H1 (cell line): ENCODE measurements at regions not wholly inside any gene's neighbourhood (a gene's known extent, or its start where the extent isn't known, plus 50 kb on each side); places are given as distances from the start of the nearest gene placed in this dataset.

Experiments used
- CTCF ChIA-PET: fragments of 300-600 bp; sonication (Branson Sonifier 250); formaldehyde crosslinking; loops from one replicate; lab custom pipeline; 2021; ENCODE audit not compliant: partially characterized antibody; lab: Charles Lee
- POLR2A ChIA-PET: fragments of 300-600 bp; sonication (Branson Sonifier 250); formaldehyde crosslinking; loops from one replicate; lab custom pipeline; 2021; ENCODE audit warnings: inconsistent platforms; ENCODE audit not compliant: partially characterized antibody; lab: Charles Lee
- DNase-seq, 2 experiments: peaks; one replicate each; pipeline versions ENCODE4 v3.0.0 to v3.0.0-alpha.2; 2010 to 2022; ENCODE audit warnings: low spot score in 2 of 2, low read depth in 1 of 2, mixed read lengths in 1 of 2
- FAIRE-seq: peaks from 2 replicates; lab custom pipeline; 2011; peaks lifted over from hg19 to GRCh38; lab: Jason Lieb, UNC
- H2AFZ ChIP-seq: 2 replicates; pipeline ENCODE4 v1.8.1; 2012; ENCODE audit warnings: low read length, inconsistent platforms
- H2AK5ac ChIP-seq: 2 replicates; pipeline ENCODE4 v1.6.1; 2013; ENCODE audit warnings: low read depth, low read length
- H2BK120ac ChIP-seq: replicated peaks from 2 replicates; pipeline ENCODE3; 2013; ENCODE audit warnings: low read depth, low read length, inconsistent platforms
- H2BK12ac ChIP-seq: 2 replicates; pipeline ENCODE4 v1.6.1; 2013; ENCODE audit warnings: low read depth, low read length
- H2BK15ac ChIP-seq: 2 replicates; pipeline ENCODE4 v1.6.1; 2013; ENCODE audit warnings: low read length
- H2BK20ac ChIP-seq: 2 replicates; pipeline ENCODE4 v1.6.1; 2013; ENCODE audit warnings: low read length
- H2BK5ac ChIP-seq: 2 replicates; pipeline ENCODE4 v1.6.1; 2013; ENCODE audit warnings: low read depth, low read length
- H3K14ac ChIP-seq: 2 replicates; pipeline ENCODE4 v1.6.1; 2013; ENCODE audit warnings: inconsistent platforms; ENCODE audit not compliant: insufficient read length
- H3K18ac ChIP-seq: 2 replicates; pipeline ENCODE4 v1.6.1; 2013; ENCODE audit warnings: low read length; ENCODE audit errors: extremely low read depth
- H3K23ac ChIP-seq: 2 replicates; pipeline ENCODE4 v1.6.1; 2013; ENCODE audit warnings: inconsistent platforms; ENCODE audit not compliant: insufficient read length
- H3K23me2 ChIP-seq: 2 replicates; pipeline ENCODE4 v1.6.1; 2013; ENCODE audit warnings: low read depth, low read length
- H3K27ac ChIP-seq: 2 replicates; pipeline ENCODE4 v1.6.1; 2011; ENCODE audit warnings: low read depth, low read length, inconsistent platforms
- H3K27me3 ChIP-seq, 4 experiments: replicated peaks in 1 of 4; 1 replicate in 1 of 4; 2 replicates in 3 of 4; pipeline versions ENCODE4 v1.6.1 to v1.8.1; 2011 to 2013; ENCODE audit warnings: low read length in 3 of 4, mild to moderate bottlenecking in 3 of 4, inconsistent platforms in 2 of 4, mixed read lengths in 2 of 4, moderate library complexity in 1 of 4; ENCODE audit not compliant: control insufficient read depth in 3 of 4, insufficient read depth in 3 of 4; ENCODE audit errors: extremely low read depth in 1 of 4
- H3K36me3 ChIP-seq, 4 experiments: 2 replicates each; pipeline versions ENCODE4 v1.6.1 to v1.8.1; 2011 to 2013; ENCODE audit warnings: mild to moderate bottlenecking in 4 of 4, low read length in 3 of 4, moderate library complexity in 2 of 4, control low read depth in 1 of 4, inconsistent platforms in 1 of 4; ENCODE audit not compliant: insufficient read depth in 4 of 4, control insufficient read depth in 2 of 4
- H3K4ac ChIP-seq: replicated peaks from 2 replicates; pipeline ENCODE3; 2013; ENCODE audit warnings: low read length, low read depth, mixed read lengths, inconsistent platforms; ENCODE audit not compliant: insufficient read length
- H3K4me1 ChIP-seq, 4 experiments: replicated peaks in 1 of 4; 1 replicate in 1 of 4; 2 replicates in 3 of 4; pipeline versions ENCODE4 v1.6.1 to v1.8.1; 2011 to 2013; ENCODE audit warnings: low read length in 3 of 4, inconsistent platforms in 2 of 4, mixed read lengths in 1 of 4; ENCODE audit not compliant: insufficient read depth in 4 of 4, control insufficient read depth in 3 of 4
- H3K4me2 ChIP-seq, 2 experiments: 2 replicates each; pipeline versions ENCODE4 v1.6.1 to v1.8.1; 2011 to 2013; ENCODE audit warnings: low read depth in 2 of 2, low read length in 2 of 2, control low read depth in 1 of 2, inconsistent platforms in 1 of 2, mild to moderate bottlenecking in 1 of 2; ENCODE audit not compliant: insufficient read depth in 1 of 2
- H3K4me3 ChIP-seq, 4 experiments: fragments of 200-600, 300-600 bp in 1 of 4; sonication (generic), shearing (Covaris generic), sonication (Bioruptor Twin) in 1 of 4; 2 replicates each; pipeline versions ENCODE4 v1.5.1 to v1.8.1; 2011 to 2016; ENCODE audit warnings: low read length in 4 of 4, low read depth in 3 of 4, control low read depth in 2 of 4, inconsistent platforms in 2 of 4, mild to moderate bottlenecking in 2 of 4, mixed read lengths in 1 of 4, moderate library complexity in 1 of 4; ENCODE audit not compliant: insufficient read depth in 2 of 4; ENCODE audit errors: extremely low read depth in 1 of 4
- H3K56ac ChIP-seq: replicated peaks from 2 replicates; pipeline ENCODE3; 2013; ENCODE audit warnings: low read depth, mild to moderate bottlenecking, mixed read lengths, low read length, inconsistent platforms; ENCODE audit not compliant: insufficient read length
- H3K79me1 ChIP-seq: 2 replicates; pipeline ENCODE4 v1.6.1; 2013; ENCODE audit warnings: low read depth, low read length, control low read depth
- H3K79me2 ChIP-seq, 2 experiments: 2 replicates each; pipeline versions ENCODE4 v1.6.1 to v1.8.1; 2012 to 2013; ENCODE audit warnings: low read length in 2 of 2, mild to moderate bottlenecking in 2 of 2, inconsistent platforms in 1 of 2; ENCODE audit not compliant: insufficient read depth in 2 of 2, control insufficient read depth in 1 of 2
- H3K9ac ChIP-seq, 4 experiments: replicated peaks in 1 of 4; 1 replicate in 1 of 4; 2 replicates in 3 of 4; pipeline versions ENCODE4 v1.6.1 to v1.8.1; 2011 to 2013; ENCODE audit warnings: low read depth in 3 of 4, low read length in 3 of 4, control low read depth in 2 of 4, mild to moderate bottlenecking in 2 of 4, moderate library complexity in 2 of 4, inconsistent platforms in 1 of 4; ENCODE audit errors: extremely low read depth in 1 of 4
- H3K9me3 ChIP-seq, 2 experiments: 2 replicates each; pipeline versions ENCODE4 v1.6.1 to v1.8.1; 2012 to 2013; ENCODE audit warnings: mild to moderate bottlenecking in 2 of 2, moderate library complexity in 2 of 2, control low read depth in 1 of 2, inconsistent platforms in 1 of 2, low read depth in 1 of 2, low read length in 1 of 2, mixed read lengths in 1 of 2; ENCODE audit not compliant: insufficient read depth in 2 of 2
- H4K20me1 ChIP-seq, 2 experiments: replicated peaks in 1 of 2; 2 replicates each; pipeline versions ENCODE3 to v1.8.1; 2011 to 2013; ENCODE audit warnings: inconsistent platforms in 2 of 2, low read length in 2 of 2, mild to moderate bottlenecking in 1 of 2; ENCODE audit not compliant: insufficient read depth in 2 of 2, control insufficient read depth in 1 of 2
- H4K5ac ChIP-seq: 2 replicates; pipeline ENCODE4 v1.6.1; 2013; ENCODE audit warnings: low read length, low read depth, mixed read lengths, inconsistent platforms; ENCODE audit not compliant: insufficient read length
- H4K8ac ChIP-seq: 2 replicates; pipeline ENCODE4 v1.8.0; 2013; ENCODE audit warnings: mild to moderate bottlenecking, moderate library complexity, low read length, inconsistent platforms; ENCODE audit not compliant: insufficient read depth; ENCODE audit errors: extremely low read depth
- H4K91ac ChIP-seq: replicated peaks from 2 replicates; pipeline ENCODE3; 2013; ENCODE audit warnings: low read length, mixed read lengths, inconsistent platforms; ENCODE audit not compliant: insufficient read length
- ASH2L ChIP-seq: fragments of 200-600, 300-600 bp; sonication (generic); IDR thresholded peaks from one replicate; pipeline ENCODE4 v1.7.1; 2017; ENCODE audit warnings: low read length
- CHD2 ChIP-seq: IDR thresholded peaks from 2 replicates; pipeline ENCODE4 v1.6.1; 2012; ENCODE audit warnings: low read length, improper control_type of control experiment
- CTBP2 ChIP-seq: IDR thresholded peaks from 2 replicates; pipeline ENCODE4 v1.7.0; 2011; ENCODE audit warnings: borderline replicate concordance, mild to moderate bottlenecking, moderate library complexity, mixed read lengths, low read length; ENCODE audit not compliant: insufficient read depth, insufficient read length
- FOSL1 ChIP-seq: IDR thresholded peaks from 2 replicates; pipeline ENCODE4 v1.6.1; 2011; ENCODE audit warnings: mild to moderate bottlenecking, low read depth, low read length, moderate library complexity; ENCODE audit not compliant: insufficient read depth
- GABPA ChIP-seq: IDR thresholded peaks from 2 replicates; pipeline ENCODE4 v1.6.1; 2011; ENCODE audit warnings: mild to moderate bottlenecking, low read length, moderate library complexity, borderline replicate concordance; ENCODE audit not compliant: insufficient read depth
- JUN ChIP-seq: IDR thresholded peaks from 2 replicates; pipeline ENCODE4 v1.6.1; 2011; ENCODE audit warnings: low read depth, mild to moderate bottlenecking, improper control_type of control experiment, low read length
- RNF2 ChIP-seq: fragments of 200-900, 300-1000 bp; sonication (generic); IDR thresholded peaks from 2 replicates; pipeline ENCODE4 v1.7.1; 2016; ENCODE audit warnings: borderline replicate concordance, low read depth, mild to moderate bottlenecking, antibody characterized with exemption, low read length; ENCODE audit not compliant: poor library complexity, severe bottlenecking; ENCODE audit errors: missing control alignments
- SIRT6 ChIP-seq: IDR thresholded peaks from one replicate; pipeline ENCODE4 v1.7.1; 2012; ENCODE audit warnings: low read length, inconsistent platforms
- SIX5 ChIP-seq: IDR thresholded peaks from 2 replicates; pipeline ENCODE4 v1.6.1; 2011; ENCODE audit warnings: mild to moderate bottlenecking, low read depth, low read length
- SP1 ChIP-seq: IDR thresholded peaks from 2 replicates; pipeline ENCODE4 v1.6.1; 2011; ENCODE audit warnings: low read depth, low read length
- SP2 ChIP-seq: IDR thresholded peaks from 2 replicates; pipeline ENCODE4 v1.6.1; 2012; ENCODE audit warnings: mild to moderate bottlenecking, low read length, inconsistent platforms
- WGBS, 2 experiments: shearing (Covaris generic) in 1 of 2; methylation state at CpG; one replicate each; pipeline versions ENCODE4 v1.1.6 to v1.1.7; 2013 to 2015; ENCODE audit warnings: low lambda C conversion rate in 2 of 2, mixed read lengths in 2 of 2, inconsistent platforms in 1 of 2, low coverage in 1 of 2, missing lambda C conversion rate in 1 of 2; ENCODE audit not compliant: insufficient replicate concordance in 2 of 2, insufficient coverage in 1 of 2, insufficient read length in 1 of 2; ENCODE audit errors: extremely low coverage in 1 of 2, missing lambda C conversion rate in 1 of 2; 5-methylcytosine and 5-hydroxymethylcytosine counted together
- TF ChIP-seq, protein P1 (sequence below): IDR thresholded peaks from 2 replicates; pipeline ENCODE4 v1.6.1; 2012; ENCODE audit warnings: inconsistent platforms
- TF ChIP-seq, protein P2 (sequence below): IDR thresholded peaks from 2 replicates; pipeline ENCODE4 v1.6.1; 2011; ENCODE audit warnings: low read length, improper control_type of control experiment

- H4K8ac ChIP-seq: no peak overlapping the region
- no peaks in the 10 kb centered on the region for H3K23me2 ChIP-seq
- no peaks in the 10 kb centered on the region; a peak in 1 of 4 replicates for H3K9me3 ChIP-seq
- 82% methylated on average over 3 of the region's 3 CpGs; no CpG with 5 or more reads in 1 of the 2 experiments for WGBS, 2 experiments
- no peak overlapping the region for H3K56ac ChIP-seq
- no peak overlapping the region for H3K14ac ChIP-seq
- no peaks in the 10 kb centered on the region for H3K4me1 ChIP-seq
- ChIA-PET POLR2A (no interaction called here), CTCF (interaction anchor here (0.7 kb wide), 1 partner anchor 1464 kb away, joined by 3 read pairs; no protein-coding TSS in a partner anchor)
- H4K91ac ChIP-seq: no peak overlapping the region
- H2AK5ac ChIP-seq: no peak overlapping the region
- H3K23ac ChIP-seq: no peak overlapping the region
- H4K20me1 ChIP-seq: no peaks in the 10 kb centered on the region
- H3K4ac ChIP-seq: no peak overlapping the region
- H3K4me3 ChIP-seq: no peak overlapping the region
- no peak overlapping the region for H3K9ac ChIP-seq
- H2BK20ac ChIP-seq: no peak overlapping the region
- peak overlapping the region; percentile 54 for H2BK120ac ChIP-seq
- H2AFZ ChIP-seq: no peak overlapping the region
- H2BK5ac ChIP-seq: no peak overlapping the region
- no peak overlapping the region for H4K5ac ChIP-seq
- H2BK15ac ChIP-seq: no peak overlapping the region
- H3K79me2 ChIP-seq: no peaks in the 10 kb centered on the region
- no peak overlapping the region for H2BK12ac ChIP-seq
- no peak overlapping the region for H3K4me2 ChIP-seq
- H3K18ac ChIP-seq: no peak overlapping the region
- H3K79me1 ChIP-seq: no peaks in the 10 kb centered on the region
- no peak for FAIRE-seq
- H3K27me3 ChIP-seq: no peaks in the 10 kb centered on the region
- H3K36me3 ChIP-seq: no peaks in the 10 kb centered on the region
- DNase-seq: no peak
- H3K27ac ChIP-seq: no peak overlapping the region
- TF ChIP-seq, protein P1, sequence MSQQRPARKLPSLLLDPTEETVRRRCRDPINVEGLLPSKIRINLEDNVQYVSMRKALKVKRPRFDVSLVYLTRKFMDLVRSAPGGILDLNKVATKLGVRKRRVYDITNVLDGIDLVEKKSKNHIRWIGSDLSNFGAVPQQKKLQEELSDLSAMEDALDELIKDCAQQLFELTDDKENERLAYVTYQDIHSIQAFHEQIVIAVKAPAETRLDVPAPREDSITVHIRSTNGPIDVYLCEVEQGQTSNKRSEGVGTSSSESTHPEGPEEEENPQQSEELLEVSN: no peak
- TF ChIP-seq SP2: no peak
- TF ChIP-seq ASH2L: no peak
- TF ChIP-seq SIX5: no peak
- TF ChIP-seq CHD2: no peak
- TF ChIP-seq FOSL1: no peak
- TF ChIP-seq SIRT6: no peak
- TF ChIP-seq CTBP2: no peak
- TF ChIP-seq JUN: no peak
- TF ChIP-seq GABPA: no peak
- no peak for TF ChIP-seq RNF2
- no peak for TF ChIP-seq SP1
- TF ChIP-seq, protein P2, sequence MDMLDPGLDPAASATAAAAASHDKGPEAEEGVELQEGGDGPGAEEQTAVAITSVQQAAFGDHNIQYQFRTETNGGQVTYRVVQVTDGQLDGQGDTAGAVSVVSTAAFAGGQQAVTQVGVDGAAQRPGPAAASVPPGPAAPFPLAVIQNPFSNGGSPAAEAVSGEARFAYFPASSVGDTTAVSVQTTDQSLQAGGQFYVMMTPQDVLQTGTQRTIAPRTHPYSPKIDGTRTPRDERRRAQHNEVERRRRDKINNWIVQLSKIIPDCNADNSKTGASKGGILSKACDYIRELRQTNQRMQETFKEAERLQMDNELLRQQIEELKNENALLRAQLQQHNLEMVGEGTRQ: no peak
Measured at GRCh38 chr1:245039196-245039595, 115.6 kb upstream of the KIF26B start.
